Suprapubic skin (tissue), 3 donors: ENCODE measurements at regions not wholly inside any gene's neighbourhood (a gene's known extent, or its start where the extent isn't known, plus 50 kb on each side); places are given as distances from the start of the nearest gene placed in this dataset.

Source experiments
- CTCF ChIP-seq, 2 donors: fragments of 200-600 bp in 1 of 2; fragments of 450-650 bp in 1 of 2; sonication (generic) in 1 of 2; IDR thresholded peaks; one replicate each; pipeline ENCODE4 v1.5.1; 2016 to 2019; ENCODE audit warnings: antibody characterized with exemption in 2 of 2, mild to moderate bottlenecking in 1 of 2, moderate library complexity in 1 of 2
- POLR2AphosphoS5 ChIP-seq, 3 donors: sonication (generic); formaldehyde crosslinking; IDR thresholded peaks; one replicate each; pipeline ENCODE4 v1.6.1; 2017; ENCODE audit warnings: antibody characterized with exemption in 3 of 3

- TF ChIP-seq CTCF (IDR thresholded peaks at IDR 0.05): no peak
- TF ChIP-seq POLR2AphosphoS5 (IDR thresholded peaks at IDR 0.05): no peak
These were observed 275.9 kb downstream of the SKAP2 start for GRCh38 chr7:26588511-26588910.
